ENCODE measurements at regions not wholly inside any gene's neighbourhood (a gene's known extent, or its start where the extent isn't known, plus 50 kb on each side); places are given as distances from the start of the nearest gene placed in this dataset.
"Not testable (repeated sequence)": the region's sequence is repeated elsewhere in the genome, so short reads cannot be mapped to it uniquely, and the experiment has no call there.

DNA sequence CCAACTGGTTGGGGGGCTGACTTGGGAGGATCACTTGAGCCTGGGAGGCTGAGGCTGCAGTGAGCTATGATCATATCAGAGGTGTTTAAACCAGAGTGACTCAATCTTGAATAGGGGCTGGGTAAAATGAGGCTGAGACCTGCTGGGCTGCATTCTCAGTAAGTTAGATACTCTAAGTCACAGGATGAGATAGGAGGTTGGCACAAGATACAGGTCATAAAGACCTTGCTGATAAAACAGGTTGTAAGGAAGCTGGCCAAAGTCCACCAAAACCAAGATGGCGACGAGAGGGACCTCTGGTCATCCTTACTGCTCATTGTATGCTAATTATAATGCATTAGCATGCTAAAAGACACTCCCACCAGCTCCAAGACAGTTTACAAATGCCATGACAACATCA lies 71.1 kb upstream of the BNIP2 start:
- H3K27ac ChIP-seq (ENCODE audit: low read depth in 2 of 2, low read length in 2 of 2); H3K36me3 ChIP-seq (ENCODE audit: control insufficient read depth in 2 of 2, insufficient read depth in 2 of 2, low read length in 2 of 2); H3K4me3 ChIP-seq (ENCODE audit: low read length in 2 of 2); H3K9me3 ChIP-seq (ENCODE audit: control insufficient read depth in 2 of 2, low read length in 2 of 2); H3K4me1 ChIP-seq (ENCODE audit: control insufficient read depth in 2 of 2, insufficient read depth in 2 of 2, low read length in 2 of 2); H3K9ac ChIP-seq (ENCODE audit: low read depth in 1 of 2, low read length in 2 of 2); H3K27me3 ChIP-seq (ENCODE audit: control insufficient read depth in 2 of 2, insufficient read depth in 2 of 2, low read length in 2 of 2): not testable (repeated sequence)

DNA sequence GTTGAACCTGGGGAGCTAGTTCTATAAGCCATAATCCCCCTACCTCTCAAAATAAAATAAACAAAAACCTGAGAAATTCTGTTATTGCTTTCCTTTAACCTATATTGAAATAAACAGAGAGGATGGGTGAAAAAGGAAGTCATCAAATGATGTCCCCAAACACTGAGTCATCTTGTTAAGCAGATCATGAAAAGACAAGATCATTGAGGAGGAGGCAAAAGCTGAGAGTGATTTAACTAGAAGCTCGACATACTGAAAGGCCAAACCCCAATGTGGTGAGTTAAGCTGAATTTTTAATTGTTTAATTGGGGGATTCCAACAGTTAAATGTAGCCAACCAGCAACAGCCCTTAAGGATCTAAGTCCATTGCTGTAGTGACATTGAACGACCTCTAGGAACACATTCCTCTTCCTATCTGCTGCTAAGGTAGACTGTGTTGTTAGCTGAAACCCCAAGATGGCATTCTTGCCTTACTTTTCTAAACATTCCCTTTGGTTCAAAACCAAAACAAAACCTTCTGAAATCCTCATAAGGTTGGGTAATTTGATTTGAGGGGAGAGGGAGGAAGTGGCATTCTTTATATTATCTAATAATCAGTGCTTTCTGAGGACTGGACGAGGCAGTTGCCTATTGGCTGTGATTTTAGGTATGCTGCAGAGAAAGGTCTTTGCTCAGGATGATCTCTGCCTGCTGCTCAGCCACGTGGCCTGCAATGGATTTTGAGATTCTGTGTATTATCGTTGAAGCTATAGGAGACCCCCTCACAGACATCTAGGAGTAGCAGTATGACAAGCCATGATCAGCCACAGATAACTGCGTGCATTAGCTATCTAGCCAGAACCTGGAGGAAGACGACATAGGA lies 62.7 kb upstream of the BNIP2 start:
- H3K27me3 ChIP-seq (ENCODE audit: control insufficient read depth in 2 of 2, insufficient read depth in 2 of 2, low read length in 2 of 2) = peaks cover 0 to 4% of the 10 kb centered on the region in 2 donors
- no peak overlapping the region for H3K27ac ChIP-seq (ENCODE audit: low read depth in 2 of 2, low read length in 2 of 2)
- H3K4me3 ChIP-seq (ENCODE audit: low read length in 2 of 2) = no peak overlapping the region
- no peaks in the 10 kb centered on the region for H3K4me1 ChIP-seq (ENCODE audit: control insufficient read depth in 2 of 2, insufficient read depth in 2 of 2, low read length in 2 of 2)
- no peaks in the 10 kb centered on the region for H3K9me3 ChIP-seq (ENCODE audit: control insufficient read depth in 2 of 2, low read length in 2 of 2)
- H3K9ac ChIP-seq (ENCODE audit: low read depth in 1 of 2, low read length in 2 of 2) = no peak overlapping the region
- H3K36me3 ChIP-seq (ENCODE audit: control insufficient read depth in 2 of 2, insufficient read depth in 2 of 2, low read length in 2 of 2) = no peaks in the 10 kb centered on the region

- Histone ChIP-seq H3K27me3 (ENCODE audit: control insufficient read depth in 2 of 2, insufficient read depth in 2 of 2, low read length in 2 of 2) (peaks cover 0 to 4% of the 10 kb centered on the region in 2 donors), H3K4me3 (ENCODE audit: low read length in 2 of 2) (no peak overlapping the region)
These were observed 57.7 kb upstream of the BNIP2 start for GRCh38 chr15:59746777-59747176.

DNA sequence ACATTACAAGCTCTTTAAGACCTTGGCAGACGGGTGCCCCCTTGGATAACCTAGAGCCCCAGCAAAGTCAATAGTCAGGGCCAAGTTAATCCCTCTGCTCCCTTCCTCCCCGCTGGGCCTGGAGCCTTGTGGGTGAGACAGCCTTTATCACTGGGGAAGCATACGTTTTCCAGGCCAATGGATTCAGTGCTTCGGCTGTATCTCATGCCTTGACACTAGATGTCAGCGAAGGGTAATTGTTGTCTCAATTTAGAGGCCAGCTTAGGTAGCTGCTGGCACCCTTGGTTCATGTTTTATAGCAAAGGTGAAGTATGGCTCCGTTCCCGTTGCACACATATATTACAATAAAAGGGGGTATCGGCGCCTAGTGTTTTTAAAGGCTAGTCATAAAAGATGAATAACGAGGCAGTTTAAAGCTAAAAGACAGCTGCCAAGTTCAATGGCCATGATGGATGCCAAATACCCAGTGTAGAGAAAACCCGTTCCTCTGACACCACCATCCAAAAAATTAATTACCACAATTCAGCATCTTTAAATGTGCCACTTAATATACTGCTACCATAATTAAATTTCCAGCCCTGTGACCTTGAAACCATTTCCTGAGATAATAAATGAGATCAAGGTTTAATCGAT lies 52.3 kb upstream of the BNIP2 start:
- no peaks in the 10 kb centered on the region for H3K36me3 ChIP-seq (ENCODE audit: control insufficient read depth in 2 of 2, insufficient read depth in 2 of 2, low read length in 2 of 2)
- H3K27ac ChIP-seq (ENCODE audit: low read depth in 2 of 2, low read length in 2 of 2) = no peak overlapping the region
- H3K9me3 ChIP-seq (ENCODE audit: control insufficient read depth in 2 of 2, low read length in 2 of 2) = no peaks in the 10 kb centered on the region
- no peaks in the 10 kb centered on the region for H3K4me1 ChIP-seq (ENCODE audit: control insufficient read depth in 2 of 2, insufficient read depth in 2 of 2, low read length in 2 of 2)
- H3K4me3 ChIP-seq (ENCODE audit: low read length in 2 of 2) = no peak overlapping the region
- no peaks in the 10 kb centered on the region for H3K27me3 ChIP-seq (ENCODE audit: control insufficient read depth in 2 of 2, insufficient read depth in 2 of 2, low read length in 2 of 2)
- H3K9ac ChIP-seq (ENCODE audit: low read depth in 1 of 2, low read length in 2 of 2) = no peak overlapping the region

More at GRCh38 chr15:59746777-59747176, 57.7 kb upstream of the BNIP2 start:
- Histone ChIP-seq H3K4me1 (ENCODE audit: control insufficient read depth in 2 of 2, insufficient read depth in 2 of 2, low read length in 2 of 2) (no peaks in the 10 kb centered on the region), H3K9me3 (ENCODE audit: control insufficient read depth in 2 of 2, low read length in 2 of 2) (no peaks in the 10 kb centered on the region), H3K9ac (ENCODE audit: low read depth in 1 of 2, low read length in 2 of 2) (no peak overlapping the region), H3K36me3 (ENCODE audit: control insufficient read depth in 2 of 2, insufficient read depth in 2 of 2, low read length in 2 of 2) (no peaks in the 10 kb centered on the region), H3K27ac (ENCODE audit: low read depth in 2 of 2, low read length in 2 of 2) (no peak overlapping the region)

DNA sequence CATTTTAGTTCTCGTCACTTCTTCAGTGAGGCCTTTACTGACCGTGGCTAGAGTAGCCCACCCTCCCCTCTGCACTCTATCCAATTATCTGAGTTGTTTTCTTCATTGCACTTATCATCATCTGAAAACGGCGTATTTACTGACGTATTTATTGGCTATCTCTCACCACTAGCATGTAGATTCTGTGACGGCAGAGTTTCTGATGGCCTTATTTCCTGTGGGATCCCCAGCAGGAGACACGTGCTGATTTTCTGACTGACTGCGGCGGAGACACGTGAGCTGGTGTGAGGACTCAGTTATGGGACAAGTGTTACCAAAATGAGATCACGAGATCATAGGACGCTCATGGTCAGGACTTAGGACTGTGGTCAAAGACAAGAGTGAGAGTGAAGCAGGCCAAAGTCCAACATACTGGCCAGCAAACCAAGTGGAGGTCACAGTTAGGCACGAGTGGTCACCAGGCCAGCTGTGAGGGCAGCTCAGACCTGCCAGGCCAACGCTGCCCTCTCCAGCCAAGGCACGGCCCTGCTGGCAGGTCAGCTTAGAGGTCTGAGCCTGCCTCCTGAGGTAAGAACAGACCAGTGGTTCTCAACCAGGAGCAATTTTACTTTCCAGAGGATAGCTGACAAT lies 50.6 kb upstream of the BNIP2 start:
- Histone ChIP-seq H3K36me3 (ENCODE audit: control insufficient read depth in 2 of 2, insufficient read depth in 2 of 2, low read length in 2 of 2) (no peaks in the 10 kb centered on the region), H3K9ac (ENCODE audit: low read depth in 1 of 2, low read length in 2 of 2) (no peak overlapping the region), H3K4me1 (ENCODE audit: control insufficient read depth in 2 of 2, insufficient read depth in 2 of 2, low read length in 2 of 2) (no peaks in the 10 kb centered on the region), H3K27me3 (ENCODE audit: control insufficient read depth in 2 of 2, insufficient read depth in 2 of 2, low read length in 2 of 2) (no peaks in the 10 kb centered on the region), H3K27ac (ENCODE audit: low read depth in 2 of 2, low read length in 2 of 2) (no peak overlapping the region), H3K9me3 (ENCODE audit: control insufficient read depth in 2 of 2, low read length in 2 of 2) (no peaks in the 10 kb centered on the region), H3K4me3 (ENCODE audit: low read length in 2 of 2) (no peak overlapping the region)
